Loucy (cell line): ENCODE measurements at regions not wholly inside any gene's neighbourhood (a gene's known extent, or its start where the extent isn't known, plus 50 kb on each side); places are given as distances from the start of the nearest gene placed in this dataset.

Source experiments
- CTCF ChIP-seq: fragments of 200-600 bp; sonication (generic); conservative IDR thresholded peaks from 2 replicates; pipeline ENCODE4 v1.5.1; 2014; ENCODE audit warnings: mild to moderate bottlenecking, antibody characterized with exemption, low read length
- EZH2phosphoT487 ChIP-seq: fragments of 200-600 bp; IDR thresholded peaks from 2 replicates; pipeline ENCODE4 v1.6.1; 2018; ENCODE audit warnings: antibody characterized with exemption, mild to moderate bottlenecking, moderate library complexity, borderline replicate concordance

- TF ChIP-seq CTCF (no peak), EZH2phosphoT487 (no peak)
Measured at GRCh38 chr18:44041961-44042360, 638.7 kb upstream of the SETBP1 start.
